ENCODE measurements at regions not wholly inside any gene's neighbourhood (a gene's known extent, or its start where the extent isn't known, plus 50 kb on each side); places are given as distances from the start of the nearest gene placed in this dataset.

GRCh38 chr5:143761663-143762062 lies 50.3 kb upstream of the HMHB1 start:
- H3K9me3 ChIP-seq (ENCODE audit: control insufficient read depth, low read length): no peaks in the 10 kb centered on the region
- DNase-seq (no peak), ATAC-seq (no peak)
- no peak overlapping the region for H3K4me3 ChIP-seq (ENCODE audit: low read length)
- H3K27ac ChIP-seq (ENCODE audit: low read length): no peak overlapping the region
- intact Hi-C loops (cut with DNase I): no loop called here
- WGBS: 47% methylated on average over 3 of the region's 3 CpGs
- H3K4me1 ChIP-seq (ENCODE audit: control insufficient read depth, insufficient read depth, low read length): peaks cover 4% of the 10 kb centered on the region
- no peaks in the 10 kb centered on the region for H3K27me3 ChIP-seq (ENCODE audit: control insufficient read depth, insufficient read depth)

- H3K4me3 ChIP-seq (ENCODE audit: low read length): no peak overlapping the region
- intact Hi-C loops (cut with DNase I): no loop called here
- H3K27me3 ChIP-seq (ENCODE audit: control insufficient read depth, insufficient read depth): no peaks in the 10 kb centered on the region
- DNase-seq (no peak), ATAC-seq (no peak)
- peaks cover 4% of the 10 kb centered on the region for H3K4me1 ChIP-seq (ENCODE audit: control insufficient read depth, insufficient read depth, low read length)
- no peaks in the 10 kb centered on the region for H3K9me3 ChIP-seq (ENCODE audit: control insufficient read depth, low read length)
- WGBS: 94% methylated on average over 1 of the region's 1 CpG
- no peak overlapping the region for H3K27ac ChIP-seq (ENCODE audit: low read length)
Observed at GRCh38 chr5:143760755-143761154, 51.2 kb upstream of the HMHB1 start.

- H3K4me1 ChIP-seq (ENCODE audit: control insufficient read depth, insufficient read depth, low read length): peaks cover 4% of the 10 kb centered on the region
- intact Hi-C loops (cut with DNase I): no loop called here
- H3K9me3 ChIP-seq (ENCODE audit: control insufficient read depth, low read length): no peaks in the 10 kb centered on the region
- no peak overlapping the region for H3K27ac ChIP-seq (ENCODE audit: low read length)
- no peak overlapping the region for H3K4me3 ChIP-seq (ENCODE audit: low read length)
- H3K27me3 ChIP-seq (ENCODE audit: control insufficient read depth, insufficient read depth): no peaks in the 10 kb centered on the region
- ATAC-seq (no peak), DNase-seq (no peak)
- WGBS: 65% methylated on average over 1 of the region's 1 CpG
Observed at GRCh38 chr5:143760131-143760505, 51.8 kb upstream of the HMHB1 start.

- ATAC-seq: peak in 1 of 2 donors; percentile 43
- no peaks in the 10 kb centered on the region for H3K27me3 ChIP-seq (ENCODE audit: control insufficient read depth, insufficient read depth)
- no peak overlapping the region for H3K4me3 ChIP-seq (ENCODE audit: low read length)
- 27% methylated on average over 1 of the region's 1 CpG for WGBS
- peaks cover 4% of the 10 kb centered on the region for H3K4me1 ChIP-seq (ENCODE audit: control insufficient read depth, insufficient read depth, low read length)
- intact Hi-C loops (cut with DNase I): no loop called here
- DNase-seq: no peak
- H3K9me3 ChIP-seq (ENCODE audit: control insufficient read depth, low read length): no peaks in the 10 kb centered on the region
- H3K27ac ChIP-seq (ENCODE audit: low read length): no peak overlapping the region
Observed at GRCh38 chr5:143759396-143760130, 52.4 kb upstream of the HMHB1 start.

- Histone ChIP-seq H3K27ac (ENCODE audit: low read length) (peak overlapping the region; percentile 37), H3K4me3 (ENCODE audit: low read length) (no peak overlapping the region), H3K27me3 (ENCODE audit: control insufficient read depth, insufficient read depth) (no peaks in the 10 kb centered on the region), H3K4me1 (ENCODE audit: control insufficient read depth, insufficient read depth, low read length) (peaks cover 4% of the 10 kb centered on the region), H3K9me3 (ENCODE audit: control insufficient read depth, low read length) (no peaks in the 10 kb centered on the region)
- WGBS: 35% methylated on average over 3 of the region's 3 CpGs
- intact Hi-C loops (cut with DNase I): no loop called here
- no peak for DNase-seq
- ATAC-seq: peak; percentile 55 to 66
Observed at GRCh38 chr5:143758750-143759149, 53.2 kb upstream of the HMHB1 start.

GRCh38 chr5:143758015-143758414 lies 53.9 kb upstream of the HMHB1 start:
- no peaks in the 10 kb centered on the region for H3K9me3 ChIP-seq (ENCODE audit: control insufficient read depth, low read length)
- no peak overlapping the region for H3K27ac ChIP-seq (ENCODE audit: low read length)
- no peak for DNase-seq
- no peak for ATAC-seq
- H3K27me3 ChIP-seq (ENCODE audit: control insufficient read depth, insufficient read depth): no peaks in the 10 kb centered on the region
- intact Hi-C loops (cut with DNase I): no loop called here
- WGBS: 51% methylated on average over 2 of the region's 2 CpGs
- H3K4me1 ChIP-seq (ENCODE audit: control insufficient read depth, insufficient read depth, low read length): peaks cover 4% of the 10 kb centered on the region
- H3K4me3 ChIP-seq (ENCODE audit: low read length): no peak overlapping the region

- Histone ChIP-seq H3K27ac (ENCODE audit: low read length) (no peak overlapping the region), H3K9me3 (ENCODE audit: control insufficient read depth, low read length) (no peaks in the 10 kb centered on the region), H3K4me3 (ENCODE audit: low read length) (no peak overlapping the region), H3K4me1 (ENCODE audit: control insufficient read depth, insufficient read depth, low read length) (peaks cover 4% of the 10 kb centered on the region), H3K27me3 (ENCODE audit: control insufficient read depth, insufficient read depth) (no peaks in the 10 kb centered on the region)
- ATAC-seq (no peak), DNase-seq (no peak)
- intact Hi-C loops (cut with DNase I): no loop called here
- 71% methylated on average over 2 of the region's 2 CpGs for WGBS
Observed at GRCh38 chr5:143757116-143757515, 54.8 kb upstream of the HMHB1 start.

- H3K4me1 ChIP-seq (ENCODE audit: control insufficient read depth, insufficient read depth, low read length): peaks cover 4% of the 10 kb centered on the region
- H3K4me3 ChIP-seq (ENCODE audit: low read length): no peak overlapping the region
- WGBS: 71% methylated on average over 1 of the region's 1 CpG
- intact Hi-C loops (cut with DNase I): no loop called here
- H3K27ac ChIP-seq (ENCODE audit: low read length): no peak overlapping the region
- no peaks in the 10 kb centered on the region for H3K27me3 ChIP-seq (ENCODE audit: control insufficient read depth, insufficient read depth)
- no peak for ATAC-seq
- DNase-seq: no peak
- H3K9me3 ChIP-seq (ENCODE audit: control insufficient read depth, low read length): no peaks in the 10 kb centered on the region
Observed at GRCh38 chr5:143755966-143756365, 56.0 kb upstream of the HMHB1 start.

- Histone ChIP-seq H3K9me3 (ENCODE audit: control insufficient read depth, low read length) (no peaks in the 10 kb centered on the region), H3K4me1 (ENCODE audit: control insufficient read depth, insufficient read depth, low read length) (no peaks in the 10 kb centered on the region), H3K27ac (ENCODE audit: low read length) (no peak overlapping the region), H3K4me3 (ENCODE audit: low read length) (no peak overlapping the region), H3K27me3 (ENCODE audit: control insufficient read depth, insufficient read depth) (no peaks in the 10 kb centered on the region)
- WGBS: 85% methylated on average over 9 of the region's 9 CpGs
- intact Hi-C loops (cut with DNase I): no loop called here
- ATAC-seq (peak in 1 of 2 donors; percentile 20), DNase-seq (no peak)
Observed at GRCh38 chr5:143752165-143752850, 59.7 kb upstream of the HMHB1 start.

GRCh38 chr5:143751342-143751741 lies 60.6 kb upstream of the HMHB1 start:
- Histone ChIP-seq H3K9me3 (ENCODE audit: control insufficient read depth, low read length) (no peaks in the 10 kb centered on the region), H3K4me3 (ENCODE audit: low read length) (no peak overlapping the region), H3K27me3 (ENCODE audit: control insufficient read depth, insufficient read depth) (no peaks in the 10 kb centered on the region), H3K27ac (ENCODE audit: low read length) (no peak overlapping the region), H3K4me1 (ENCODE audit: control insufficient read depth, insufficient read depth, low read length) (no peaks in the 10 kb centered on the region)
- intact Hi-C loops (cut with DNase I): no loop called here
- WGBS: 85% methylated on average over 4 of the region's 4 CpGs
- DNase-seq: no peak
- no peak for ATAC-seq

GRCh38 chr5:143749581-143750205 lies 62.3 kb upstream of the HMHB1 start:
- intact Hi-C loops (cut with DNase I): no loop called here
- DNase-seq: no peak
- H3K27me3 ChIP-seq (ENCODE audit: control insufficient read depth, insufficient read depth): no peaks in the 10 kb centered on the region
- ATAC-seq: no peak
- H3K27ac ChIP-seq (ENCODE audit: low read length): no peak overlapping the region
- H3K4me1 ChIP-seq (ENCODE audit: control insufficient read depth, insufficient read depth, low read length): no peaks in the 10 kb centered on the region
- H3K9me3 ChIP-seq (ENCODE audit: control insufficient read depth, low read length): no peaks in the 10 kb centered on the region
- H3K4me3 ChIP-seq (ENCODE audit: low read length): no peak overlapping the region

Measured in right cardiac atrium (tissue), 5 donors.